Mesenchymal stem cell (in vitro differentiated cells and primary cell): ENCODE measurements at regions not wholly inside any gene's neighbourhood (a gene's known extent, or its start where the extent isn't known, plus 50 kb on each side); places are given as distances from the start of the nearest gene placed in this dataset.

Experiments
- DNase-seq: peaks from one replicate; pipeline ENCODE4 v3.0.0-alpha.2; 2013
- H2AFZ ChIP-seq: one replicate; pipeline ENCODE4 v1.6.1; 2013; ENCODE audit warnings: low read depth, mild to moderate bottlenecking, control low read depth, inconsistent platforms, low read length, moderate library complexity
- H2AK5ac ChIP-seq: 2 replicates; pipeline ENCODE4 v1.6.1; 2013; ENCODE audit warnings: low read length, moderate library complexity, mild to moderate bottlenecking, inconsistent platforms; ENCODE audit not compliant: severe bottlenecking
- H2BK120ac ChIP-seq: one replicate; pipeline ENCODE4 v1.6.1; 2013; ENCODE audit warnings: low read depth, mild to moderate bottlenecking, inconsistent platforms, low read length, moderate library complexity
- H2BK12ac ChIP-seq, 2 experiments: one replicate each; pipeline ENCODE4 v1.6.1; 2013; ENCODE audit warnings: inconsistent platforms in 2 of 2, low read length in 2 of 2, mild to moderate bottlenecking in 2 of 2, moderate library complexity in 2 of 2, control low read depth in 1 of 2
- H2BK15ac ChIP-seq: one replicate; pipeline ENCODE4 v1.6.1; 2013; ENCODE audit warnings: mild to moderate bottlenecking, low read depth, inconsistent platforms; ENCODE audit not compliant: poor library complexity, severe bottlenecking
- H2BK5ac ChIP-seq: 2 replicates; pipeline ENCODE4 v1.6.1; 2013; ENCODE audit warnings: low read depth, mild to moderate bottlenecking, low read length, control low read depth, inconsistent platforms; ENCODE audit not compliant: poor library complexity, severe bottlenecking
- H3K14ac ChIP-seq, 2 experiments: one replicate each; pipeline ENCODE4 v1.6.1; 2013; ENCODE audit warnings: inconsistent platforms in 2 of 2, low read length in 2 of 2, control low read depth in 1 of 2, mild to moderate bottlenecking in 1 of 2, moderate library complexity in 1 of 2
- H3K18ac ChIP-seq, 2 experiments: one replicate each; pipeline ENCODE4 v1.6.1; 2013; ENCODE audit warnings: inconsistent platforms in 2 of 2, low read length in 2 of 2, control low read depth in 1 of 2, low read depth in 1 of 2, mild to moderate bottlenecking in 1 of 2
- H3K23ac ChIP-seq, 2 experiments: one replicate each; pipeline ENCODE4 v1.6.1; 2013; ENCODE audit warnings: inconsistent platforms in 2 of 2, low read length in 2 of 2, mild to moderate bottlenecking in 2 of 2, moderate library complexity in 2 of 2, control low read depth in 1 of 2
- H3K27ac ChIP-seq: 2 replicates; pipeline ENCODE4 v1.5.1; 2013; ENCODE audit warnings: mild to moderate bottlenecking, moderate library complexity, low read length, control low read depth, inconsistent platforms; ENCODE audit not compliant: poor library complexity, severe bottlenecking
- H3K27me3 ChIP-seq, 2 experiments: 2 replicates each; pipeline versions ENCODE4 v1.6.1 to v1.7.0; 2013; ENCODE audit warnings: low read length in 2 of 2, mild to moderate bottlenecking in 2 of 2, moderate library complexity in 2 of 2, control low read depth in 1 of 2, inconsistent platforms in 1 of 2; ENCODE audit not compliant: control insufficient read depth in 1 of 2, insufficient read depth in 1 of 2
- H3K36me3 ChIP-seq, 2 experiments: 2 replicates each; pipeline versions ENCODE4 v1.6.1 to v1.7.0; 2013; ENCODE audit warnings: low read length in 2 of 2, control low read depth in 1 of 2, inconsistent platforms in 1 of 2, low read depth in 1 of 2, mild to moderate bottlenecking in 1 of 2; ENCODE audit not compliant: insufficient read depth in 2 of 2, control insufficient read depth in 1 of 2
- H3K4ac ChIP-seq, 2 experiments: one replicate each; pipeline ENCODE4 v1.6.1; 2013; ENCODE audit warnings: inconsistent platforms in 2 of 2, low read length in 2 of 2, mild to moderate bottlenecking in 2 of 2, moderate library complexity in 2 of 2, control low read depth in 1 of 2, low read depth in 1 of 2
- H3K4me1 ChIP-seq: 2 replicates; pipeline ENCODE4 v1.6.1; 2013; ENCODE audit warnings: low read depth, low read length, control low read depth; ENCODE audit not compliant: control insufficient read depth, insufficient read depth
- H3K4me2 ChIP-seq: 2 replicates; pipeline ENCODE4 v1.6.1; 2013; ENCODE audit warnings: low read length, mild to moderate bottlenecking, inconsistent platforms; ENCODE audit not compliant: poor library complexity, severe bottlenecking
- H3K4me3 ChIP-seq, 2 experiments: 2 replicates each; pipeline versions ENCODE4 v1.5.1 to v1.7.0; 2013; ENCODE audit warnings: low read length in 2 of 2, mild to moderate bottlenecking in 2 of 2, control low read depth in 1 of 2, low read depth in 1 of 2; ENCODE audit not compliant: insufficient read depth in 1 of 2
- H3K79me1 ChIP-seq: replicated peaks from 2 replicates; pipeline ENCODE4 v1.6.1; 2013; ENCODE audit warnings: mild to moderate bottlenecking, control low read depth, low read length, inconsistent platforms; ENCODE audit not compliant: poor library complexity, severe bottlenecking
- H3K9ac ChIP-seq: 2 replicates; pipeline ENCODE4 v1.7.0; 2013; ENCODE audit warnings: mild to moderate bottlenecking, low read length, moderate library complexity
- H3K9me3 ChIP-seq: 2 replicates; pipeline ENCODE4 v1.7.0; 2013; ENCODE audit warnings: mild to moderate bottlenecking, low read length; ENCODE audit not compliant: control insufficient read depth
- H4K8ac ChIP-seq: one replicate; pipeline ENCODE4 v1.6.1; 2013; ENCODE audit warnings: inconsistent platforms, mild to moderate bottlenecking, low read length, moderate library complexity
- H4K91ac ChIP-seq: one replicate; pipeline ENCODE4 v1.6.1; 2013; ENCODE audit warnings: mild to moderate bottlenecking, low read length, inconsistent platforms
- WGBS: methylation state at CpG from one replicate; pipeline ENCODE4 v1.1.7; 2013; ENCODE audit warnings: mixed read lengths; 5-methylcytosine and 5-hydroxymethylcytosine counted together

- Histone ChIP-seq H4K91ac (no peak overlapping the region), H3K4me2 (no peak overlapping the region), H3K14ac (no peak overlapping the region), H3K9me3 (peaks cover 25% of the 10 kb centered on the region), H3K4me3 (no peak overlapping the region), H2BK12ac (no peak overlapping the region), H2AFZ (no peak overlapping the region), H3K27me3 (no peaks in the 10 kb centered on the region), H3K79me1 (no peaks in the 10 kb centered on the region), H3K4me1 (no peaks in the 10 kb centered on the region), H3K18ac (no peak overlapping the region), H2AK5ac (no peak overlapping the region), H3K27ac (no peak overlapping the region), H3K23ac (no peak overlapping the region), H3K9ac (no peak overlapping the region), H3K4ac (no peak overlapping the region), H2BK120ac (no peak overlapping the region), H2BK5ac (no peak overlapping the region), H4K8ac (no peak overlapping the region), H3K36me3 (no peaks in the 10 kb centered on the region), H2BK15ac (no peak overlapping the region)
- 37% methylated on average over 2 of the region's 2 CpGs for WGBS
- DNase-seq = no peak
Measured at GRCh38 chr15:53046153-53046790, 256.1 kb upstream of the ONECUT1 start.

GRCh38 chr15:53038655-53038941 lies 248.5 kb upstream of the ONECUT1 start:
- H3K14ac ChIP-seq = no peak overlapping the region
- H3K4me2 ChIP-seq = no peak overlapping the region
- DNase-seq = no peak
- H2BK5ac ChIP-seq = no peak overlapping the region
- peaks cover 6% of the 10 kb centered on the region for H3K9me3 ChIP-seq
- H3K4me3 ChIP-seq = no peak overlapping the region
- H2AFZ ChIP-seq = no peak overlapping the region
- H4K8ac ChIP-seq = no peak overlapping the region
- H3K36me3 ChIP-seq = no peaks in the 10 kb centered on the region
- H3K27me3 ChIP-seq = no peaks in the 10 kb centered on the region
- no peak overlapping the region for H3K4ac ChIP-seq
- no peaks in the 10 kb centered on the region for H3K4me1 ChIP-seq
- no peak overlapping the region for H3K23ac ChIP-seq
- no peak overlapping the region for H4K91ac ChIP-seq
- H3K18ac ChIP-seq = no peak overlapping the region
- H3K79me1 ChIP-seq = no peaks in the 10 kb centered on the region
- no peak overlapping the region for H3K27ac ChIP-seq
- H2BK15ac ChIP-seq = no peak overlapping the region
- WGBS = 67% methylated on average over 5 of the region's 7 CpGs
- no peak overlapping the region for H2BK12ac ChIP-seq
- no peak overlapping the region for H3K9ac ChIP-seq
- H2AK5ac ChIP-seq = no peak overlapping the region
- H2BK120ac ChIP-seq = no peak overlapping the region

GRCh38 chr15:53037904-53038654 lies 247.9 kb upstream of the ONECUT1 start:
- Histone ChIP-seq H3K4me1 (no peaks in the 10 kb centered on the region), H2BK5ac (no peak overlapping the region), H4K8ac (no peak overlapping the region), H3K14ac (no peak overlapping the region), H2BK120ac (no peak overlapping the region), H2BK12ac (no peak overlapping the region), H3K79me1 (no peaks in the 10 kb centered on the region), H2AK5ac (no peak overlapping the region), H3K4ac (no peak overlapping the region), H3K4me3 (no peak overlapping the region), H3K9ac (no peak overlapping the region), H3K18ac (no peak overlapping the region), H3K9me3 (peaks cover 6% of the 10 kb centered on the region), H4K91ac (no peak overlapping the region), H2BK15ac (no peak overlapping the region), H3K23ac (no peak overlapping the region), H3K27me3 (no peaks in the 10 kb centered on the region), H3K36me3 (no peaks in the 10 kb centered on the region), H2AFZ (no peak overlapping the region), H3K27ac (no peak overlapping the region), H3K4me2 (no peak overlapping the region)
- DNase-seq = no peak
- WGBS = 70% methylated on average over 14 of the region's 14 CpGs

GRCh38 chr15:53036641-53037040 lies 246.5 kb upstream of the ONECUT1 start:
- Histone ChIP-seq H2AK5ac (no peak overlapping the region), H2BK15ac (no peak overlapping the region), H4K91ac (no peak overlapping the region), H3K9ac (no peak overlapping the region), H3K79me1 (no peaks in the 10 kb centered on the region), H2AFZ (no peak overlapping the region), H2BK5ac (no peak overlapping the region), H2BK120ac (no peak overlapping the region), H3K36me3 (no peaks in the 10 kb centered on the region), H3K14ac (no peak overlapping the region), H4K8ac (no peak overlapping the region), H3K4me1 (no peaks in the 10 kb centered on the region), H3K4me2 (no peak overlapping the region), H3K27me3 (no peaks in the 10 kb centered on the region), H3K27ac (no peak overlapping the region), H3K18ac (no peak overlapping the region), H3K4me3 (no peak overlapping the region), H3K23ac (no peak overlapping the region), H3K4ac (no peak overlapping the region), H2BK12ac (no peak overlapping the region), H3K9me3 (peaks cover 6% of the 10 kb centered on the region)
- whole genome bisulfite sequencing = 44% methylated on average over 1 of the region's 2 CpGs
- DNase-seq = no peak
